ENCODE measurements at regions not wholly inside any gene's neighbourhood (a gene's known extent, or its start where the extent isn't known, plus 50 kb on each side); places are given as distances from the start of the nearest gene placed in this dataset.
"Not testable (repeated sequence)": the region's sequence is repeated elsewhere in the genome, so short reads cannot be mapped to it uniquely, and the experiment has no call there.

- DNase-seq: no peak
- intact Hi-C loops (cut with DNase I): no loop called here
Observed at GRCh38 chr1:215287362-215287761, 204.8 kb downstream of the KCNK2 start.

DNA sequence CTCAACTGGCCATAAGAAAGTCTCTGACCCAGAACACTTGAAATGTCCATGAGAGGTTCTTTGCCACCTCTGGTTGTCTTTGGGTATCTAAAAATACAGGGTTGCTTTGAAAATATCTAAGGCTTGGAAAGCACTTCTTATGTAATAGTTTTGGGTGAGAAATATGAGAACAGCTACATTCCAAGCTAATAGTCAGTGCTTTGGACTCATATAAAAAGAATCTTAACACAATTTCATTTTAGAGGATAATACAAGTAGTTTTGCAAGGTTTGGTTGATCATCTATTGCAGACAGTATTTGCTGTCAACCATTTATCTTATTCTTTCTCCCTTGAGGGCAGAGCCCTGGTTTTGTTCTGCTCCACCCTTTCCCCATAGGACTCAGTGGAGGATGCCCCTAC is 207.5 kb downstream of the KCNK2 start:
- DNase-seq: no peak
- intact Hi-C loops (cut with DNase I): no loop called here

GRCh38 chr1:215292932-215293331 is 210.4 kb downstream of the KCNK2 start:
- no peak for DNase-seq

GRCh38 chr1:215306426-215306825 is 223.9 kb downstream of the KCNK2 start:
- intact Hi-C loops (cut with DNase I): no loop called here

More at GRCh38 chr1:215292932-215293331, 210.4 kb downstream of the KCNK2 start:
- intact Hi-C loops (cut with DNase I): no loop called here

DNA sequence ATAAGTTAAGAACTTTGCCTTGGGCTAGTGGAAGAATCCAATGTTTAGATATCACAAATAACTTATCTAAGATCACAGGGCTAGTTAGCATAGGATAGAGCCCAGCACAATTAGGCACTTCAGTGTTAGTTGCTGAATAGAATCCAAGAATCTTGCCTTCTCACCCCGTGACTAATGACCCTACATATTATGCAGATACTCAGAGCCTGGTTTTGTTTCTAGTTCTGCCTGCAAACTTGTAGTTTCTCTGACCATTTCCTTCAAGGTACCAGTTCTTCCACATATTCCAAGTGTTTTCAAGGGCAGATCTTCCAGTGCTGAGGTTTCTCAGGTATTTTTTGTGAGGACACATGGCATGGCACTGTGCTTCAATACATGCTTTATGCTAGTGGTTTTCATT is 239.3 kb downstream of the KCNK2 start:
- intact Hi-C loops (cut with DNase I): no loop called here
- no peak for DNase-seq

More at GRCh38 chr1:215306426-215306825, 223.9 kb downstream of the KCNK2 start:
- no peak for DNase-seq

DNA sequence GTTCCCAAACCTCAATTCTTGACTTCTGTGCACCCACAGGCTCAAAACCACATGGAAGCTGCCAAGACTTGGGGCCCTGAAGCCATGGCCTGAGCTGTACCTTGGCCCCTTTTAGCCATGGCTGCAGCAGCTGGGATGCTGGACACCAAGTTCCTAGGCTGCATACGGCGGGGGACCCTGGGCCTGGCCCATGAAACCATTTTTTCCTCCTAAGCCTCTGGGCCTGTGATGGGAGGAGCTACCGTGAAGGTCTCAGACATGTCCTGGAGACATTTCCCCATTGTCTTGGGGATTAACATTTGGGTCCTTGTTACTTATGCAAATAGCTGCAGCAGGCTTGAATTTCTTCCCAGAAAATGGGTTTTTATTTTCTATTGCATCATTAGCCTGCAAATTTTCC is 241.5 kb downstream of the KCNK2 start:
- DNase-seq; intact Hi-C loops (cut with DNase I): not testable (repeated sequence)

DNA sequence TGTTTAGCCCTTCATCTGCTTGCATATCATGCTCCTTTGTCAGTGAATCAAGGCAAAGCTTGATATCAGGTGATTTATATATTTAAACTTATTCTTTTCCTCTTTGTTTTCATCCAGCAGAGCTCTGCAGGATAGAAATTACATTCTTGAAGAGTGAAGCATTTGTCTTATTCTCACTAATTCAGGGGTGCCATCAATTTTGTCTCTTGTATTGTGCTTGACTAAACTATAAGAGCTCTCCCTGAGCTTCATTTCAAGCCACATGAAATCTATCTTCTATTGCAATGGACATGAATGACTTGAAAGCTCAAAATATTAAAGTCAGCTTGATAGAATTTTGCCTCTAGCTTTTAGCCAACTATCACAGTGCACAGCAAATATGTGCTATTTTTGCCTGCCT is 236.7 kb upstream of the KCTD3 start:
- intact Hi-C loops (cut with DNase I): no loop called here
- DNase-seq: no peak

- intact Hi-C loops (cut with DNase I): no loop called here
- DNase-seq: no peak
Observed at GRCh38 chr1:215344539-215344938, 222.6 kb upstream of the KCTD3 start.

DNA sequence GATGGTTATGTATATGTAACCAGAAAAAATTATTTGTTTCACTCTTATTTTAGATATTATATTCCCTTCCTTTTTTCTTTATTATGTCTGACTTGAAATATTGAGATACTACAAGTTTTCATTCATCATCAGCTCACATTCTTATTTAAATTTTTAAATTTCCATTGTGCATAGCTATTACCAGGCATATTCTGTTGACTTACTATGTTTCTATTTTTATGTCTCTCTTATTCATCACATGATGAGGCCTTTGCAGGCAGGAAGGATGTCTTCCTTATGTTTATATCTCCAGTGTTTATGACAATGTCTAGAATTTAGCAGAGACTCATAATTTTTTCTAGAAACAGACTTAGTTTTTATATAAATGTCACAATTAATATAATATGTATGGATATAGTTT is 221.9 kb upstream of the KCTD3 start:
- DNase-seq: no peak
- intact Hi-C loops (cut with DNase I): no loop called here

DNA sequence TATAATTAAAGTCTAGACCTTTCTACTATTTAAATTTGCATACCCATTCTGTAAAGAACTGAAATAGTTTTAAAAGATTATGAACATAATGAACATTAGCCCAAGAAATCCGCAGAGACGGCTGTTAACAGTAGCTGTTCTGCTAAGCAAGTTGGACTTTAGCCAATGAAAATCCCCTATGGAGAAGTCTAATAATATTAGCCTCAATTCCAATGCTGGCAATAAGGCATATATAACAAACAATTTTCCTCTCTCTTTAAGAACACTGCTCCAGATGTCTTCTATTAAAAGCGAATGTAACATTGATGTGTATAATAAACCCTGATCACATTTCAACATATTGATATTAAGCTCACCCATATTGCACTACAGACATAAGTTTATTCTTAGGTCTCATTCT is 221.3 kb upstream of the KCTD3 start:
- DNase-seq: no peak
- intact Hi-C loops (cut with DNase I): no loop called here

GRCh38 chr1:215357901-215358300 is 209.2 kb upstream of the KCTD3 start:
- no peak for DNase-seq
- intact Hi-C loops (cut with DNase I): no loop called here

- peak in 4 of 10 donors; percentile 4 to 55 (median 35) for DNase-seq
- intact Hi-C loops (cut with DNase I): no loop called here
Observed at GRCh38 chr1:215358356-215358755, 208.7 kb upstream of the KCTD3 start.

DNA sequence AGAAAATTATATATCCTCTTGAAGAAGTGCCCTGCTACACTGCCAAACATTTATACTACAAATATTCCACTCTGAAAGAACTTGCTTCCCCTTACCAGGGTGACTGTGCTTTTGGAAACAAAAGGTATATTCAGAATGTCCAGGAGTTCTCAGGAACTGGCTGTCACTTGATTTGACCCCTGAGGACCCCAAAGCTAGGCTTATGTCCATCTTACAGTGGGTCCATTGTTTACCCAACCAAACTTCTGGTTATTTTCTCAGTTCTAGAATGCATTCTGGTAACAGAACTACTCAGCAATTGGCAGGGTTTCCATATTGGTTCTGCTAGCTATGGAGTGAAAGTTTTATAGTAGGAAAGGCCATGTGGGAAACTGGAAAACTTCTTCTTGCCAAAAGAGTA is 207.1 kb upstream of the KCTD3 start:
- intact Hi-C loops (cut with DNase I): no loop called here
- DNase-seq: no peak

DNA sequence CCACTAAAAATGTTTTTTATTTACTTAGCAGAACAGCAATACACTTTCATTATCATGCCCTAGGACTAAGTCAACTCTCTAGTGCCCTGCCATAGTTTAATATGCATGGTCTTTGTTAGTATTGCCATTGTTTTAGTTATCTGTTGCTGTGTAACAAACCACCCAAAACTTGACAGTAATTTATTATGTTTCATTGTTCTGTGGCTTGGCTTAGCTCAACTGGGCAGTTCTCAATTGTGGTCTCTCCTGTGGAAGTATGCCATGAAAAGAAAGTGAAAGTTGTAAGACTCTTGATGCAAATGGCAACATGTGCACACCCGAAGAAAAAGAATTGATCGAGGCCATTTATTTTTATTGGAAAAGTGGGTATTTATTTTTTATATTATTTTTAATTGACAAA is 206.3 kb upstream of the KCTD3 start:
- intact Hi-C loops (cut with DNase I): no loop called here
- DNase-seq: no peak

GRCh38 chr1:215375381-215375780 is 191.7 kb upstream of the KCTD3 start:
- no peak for DNase-seq
- intact Hi-C loops (cut with DNase I): no loop called here

GRCh38 chr1:215376544-215377264 is 190.4 kb upstream of the KCTD3 start:
- intact Hi-C loops (cut with DNase I): no loop called here
- DNase-seq: no peak

- no peak for DNase-seq
- intact Hi-C loops (cut with DNase I): no loop called here
Observed at GRCh38 chr1:215377746-215378145, 189.4 kb upstream of the KCTD3 start.

DNA sequence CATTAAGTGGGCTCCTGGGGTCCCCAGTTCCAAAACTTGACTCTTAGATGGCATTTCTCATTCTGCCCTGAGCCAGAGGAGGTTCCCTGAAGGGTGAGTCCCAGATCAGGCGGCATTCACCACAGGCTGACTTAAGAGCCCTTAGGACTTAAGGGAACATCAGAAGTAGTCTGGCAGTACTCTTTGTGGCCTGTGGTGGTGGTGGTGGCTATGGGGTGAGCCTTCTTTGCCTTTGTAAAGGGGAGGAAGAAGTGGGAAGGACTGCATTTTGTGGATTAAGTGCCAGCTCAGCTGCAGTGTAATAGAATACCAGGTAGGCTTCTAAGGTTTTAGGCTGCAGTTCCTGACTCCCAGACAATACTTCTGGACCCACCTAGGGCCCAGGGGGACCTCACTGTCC is 186.5 kb upstream of the KCTD3 start:
- intact Hi-C loops (cut with DNase I): no loop called here
- DNase-seq: no peak

GRCh38 chr1:215393476-215393875 is 173.6 kb upstream of the KCTD3 start:
- intact Hi-C loops (cut with DNase I): no loop called here
- DNase-seq: no peak

GRCh38 chr1:215394084-215394991 is 172.8 kb upstream of the KCTD3 start:
- intact Hi-C loops (cut with DNase I): no loop called here

GRCh38 chr1:215397106-215397505 is 170.0 kb upstream of the KCTD3 start:
- intact Hi-C loops (cut with DNase I): no loop called here
- no peak for DNase-seq

More at GRCh38 chr1:215394084-215394991, 172.8 kb upstream of the KCTD3 start:
- DNase-seq: peak in 3 of 10 donors; percentile 43 to 72 (median 63)

DNA sequence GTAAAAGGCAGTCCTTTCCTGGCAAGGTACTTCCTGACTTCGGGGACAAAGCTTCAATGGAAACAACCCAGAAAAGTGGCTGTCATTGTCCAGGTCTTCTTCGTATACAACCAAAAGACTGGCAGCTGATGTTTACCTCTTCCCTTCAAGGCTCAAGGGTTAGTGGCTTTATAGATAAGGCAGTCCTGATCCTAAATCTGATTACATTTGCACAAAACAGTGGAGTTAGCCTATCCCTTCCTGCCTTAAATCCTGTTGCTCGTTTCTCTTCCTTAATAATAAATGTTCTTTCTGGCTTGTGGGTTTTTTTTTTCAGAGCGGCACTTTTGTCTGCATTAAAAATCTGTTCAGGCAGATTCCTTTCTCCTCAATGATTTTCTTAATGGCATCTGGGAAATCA is 169.3 kb upstream of the KCTD3 start:
- intact Hi-C loops (cut with DNase I): no loop called here
- no peak for DNase-seq
